ENCODE measurements at regions not wholly inside any gene's neighbourhood (a gene's known extent, or its start where the extent isn't known, plus 50 kb on each side); places are given as distances from the start of the nearest gene placed in this dataset.
"Not testable (repeated sequence)": the region's sequence is repeated elsewhere in the genome, so short reads cannot be mapped to it uniquely, and the experiment has no call there.

- peaks cover 0 to 4% (median 0%) of the 10 kb centered on the region in 3 donors for H3K4me1 Mint-ChIP-seq
- H3K9me3 Mint-ChIP-seq, result no peaks in the 10 kb centered on the region
- no peak overlapping the region for H3K27ac Mint-ChIP-seq
- peaks cover 2% of the 10 kb centered on the region for H3K27me3 Mint-ChIP-seq
- H3K36me3 Mint-ChIP-seq, result no peaks in the 10 kb centered on the region
- H3K4me3 Mint-ChIP-seq, result no peak overlapping the region
Observed at GRCh38 chrX:45840411-45840950, 639.8 kb upstream of the DIPK2B start.

DNA sequence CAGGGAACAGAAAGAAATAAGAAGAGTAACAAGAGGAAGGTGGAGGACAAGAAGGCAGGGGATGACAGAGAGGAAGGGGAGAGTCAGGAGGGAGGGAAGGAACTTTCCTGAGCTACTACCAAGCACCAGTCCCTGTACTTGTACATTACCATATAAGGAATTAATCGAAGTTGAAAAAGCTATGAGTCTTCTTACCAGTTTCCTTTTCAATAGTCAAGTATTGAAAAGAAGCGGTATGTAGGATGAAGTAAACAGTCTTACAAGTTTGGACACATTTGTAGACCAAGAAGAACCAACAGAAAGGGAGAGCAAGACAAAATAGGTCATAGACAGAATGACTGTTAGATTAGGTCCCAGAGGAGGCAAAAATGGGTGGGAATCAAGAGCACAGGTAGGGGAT is 629.7 kb upstream of the DIPK2B start:
- H3K4me3 Mint-ChIP-seq, result no peak overlapping the region
- no peaks in the 10 kb centered on the region for H3K4me1 Mint-ChIP-seq
- no peaks in the 10 kb centered on the region for H3K9me3 Mint-ChIP-seq
- H3K36me3 Mint-ChIP-seq, result peaks cover 2% of the 10 kb centered on the region
- H3K27me3 Mint-ChIP-seq, result peaks cover 9% of the 10 kb centered on the region
- H3K27ac Mint-ChIP-seq, result no peak overlapping the region

DNA sequence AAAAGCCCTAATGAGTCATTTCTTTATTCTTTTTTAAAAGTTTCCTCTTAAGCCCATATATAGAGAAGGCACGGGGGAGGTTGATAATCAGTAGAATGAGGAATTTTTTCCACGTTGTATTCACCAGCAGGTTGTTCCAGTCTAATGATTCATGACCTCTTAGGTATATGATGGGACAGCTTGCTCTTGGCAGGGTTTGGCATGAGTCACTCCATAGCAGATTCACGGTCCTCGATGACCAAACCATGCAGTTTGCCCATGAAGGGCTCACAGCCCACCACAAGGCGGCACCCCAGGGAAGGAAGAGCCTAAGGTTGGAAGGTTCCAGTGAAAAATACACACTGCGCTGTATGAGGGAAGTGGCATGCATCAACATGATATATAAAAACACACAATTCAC is 623.8 kb upstream of the DIPK2B start:
- Mint-ChIP-seq H3K4me3 (no peak overlapping the region), H3K27me3 (no peaks in the 10 kb centered on the region), H3K9me3 (no peaks in the 10 kb centered on the region), H3K27ac (no peak overlapping the region), H3K36me3 (no peaks in the 10 kb centered on the region), H3K4me1 (no peaks in the 10 kb centered on the region)

DNA sequence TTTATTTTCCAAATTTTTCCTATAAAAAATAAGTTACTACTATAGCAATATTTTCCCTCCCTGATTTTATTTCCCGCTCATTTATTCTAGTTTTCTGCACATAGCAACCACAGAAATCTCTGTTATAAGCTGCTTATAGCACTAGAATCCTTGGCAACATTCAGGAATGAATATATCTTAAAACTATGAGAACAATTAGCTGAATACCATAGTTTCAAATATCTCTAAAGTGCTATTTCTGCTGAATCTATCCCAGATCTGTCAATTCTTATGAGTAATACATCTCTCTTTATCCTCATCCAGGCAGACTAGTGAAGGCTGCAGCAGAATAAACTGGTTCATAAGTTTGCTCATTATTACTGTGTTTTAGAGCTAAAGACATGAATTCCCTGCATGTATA is 622.9 kb upstream of the DIPK2B start:
- no peaks in the 10 kb centered on the region for H3K4me1 Mint-ChIP-seq

GRCh38 chrX:45822124-45822523 is 621.4 kb upstream of the DIPK2B start:
- Mint-ChIP-seq H3K36me3 (peaks cover 2% of the 10 kb centered on the region), H3K4me1 (no peaks in the 10 kb centered on the region), H3K27me3 (no peaks in the 10 kb centered on the region), H3K27ac (no peak overlapping the region), H3K9me3 (no peaks in the 10 kb centered on the region), H3K4me3 (no peak overlapping the region)

More for the DNA sequence above, 622.9 kb upstream of the DIPK2B start:
- H3K4me3 Mint-ChIP-seq, result no peak overlapping the region
- H3K27ac Mint-ChIP-seq, result no peak overlapping the region
- H3K36me3 Mint-ChIP-seq, result no peaks in the 10 kb centered on the region
- no peaks in the 10 kb centered on the region for H3K9me3 Mint-ChIP-seq
- H3K27me3 Mint-ChIP-seq, result no peaks in the 10 kb centered on the region

GRCh38 chrX:45818913-45819312 is 618.2 kb upstream of the DIPK2B start:
- Mint-ChIP-seq H3K4me3 (no peak overlapping the region), H3K27ac (no peak overlapping the region), H3K4me1 (no peaks in the 10 kb centered on the region), H3K36me3 (peaks cover 2% of the 10 kb centered on the region), H3K9me3 (no peaks in the 10 kb centered on the region), H3K27me3 (no peaks in the 10 kb centered on the region)

DNA sequence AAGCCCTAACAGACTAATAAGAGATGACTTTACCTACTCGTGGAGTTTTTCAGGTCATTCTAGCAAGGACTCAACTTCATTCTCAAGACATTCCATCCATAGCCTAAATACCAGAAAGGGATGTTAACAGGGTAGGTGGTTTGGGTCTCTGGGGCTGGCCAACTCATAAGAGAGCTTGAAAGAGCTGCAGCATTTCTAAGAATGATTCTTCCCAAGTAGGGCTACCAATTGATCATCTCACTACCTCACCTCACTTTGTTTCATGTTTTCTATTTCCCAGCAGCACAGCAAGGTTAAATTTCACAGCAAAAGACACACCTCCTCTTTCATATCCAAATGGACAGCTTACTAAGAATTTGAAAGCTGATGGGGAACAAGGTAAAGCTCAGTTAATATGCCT is 614.8 kb upstream of the DIPK2B start:
- Mint-ChIP-seq H3K4me1 (no peaks in the 10 kb centered on the region), H3K9me3 (peaks cover 0 to 1% (median 0%) of the 10 kb centered on the region in 3 donors), H3K36me3 (peaks cover 2% of the 10 kb centered on the region), H3K27me3 (peaks cover 3% of the 10 kb centered on the region), H3K4me3 (no peak overlapping the region), H3K27ac (no peak overlapping the region)

DNA sequence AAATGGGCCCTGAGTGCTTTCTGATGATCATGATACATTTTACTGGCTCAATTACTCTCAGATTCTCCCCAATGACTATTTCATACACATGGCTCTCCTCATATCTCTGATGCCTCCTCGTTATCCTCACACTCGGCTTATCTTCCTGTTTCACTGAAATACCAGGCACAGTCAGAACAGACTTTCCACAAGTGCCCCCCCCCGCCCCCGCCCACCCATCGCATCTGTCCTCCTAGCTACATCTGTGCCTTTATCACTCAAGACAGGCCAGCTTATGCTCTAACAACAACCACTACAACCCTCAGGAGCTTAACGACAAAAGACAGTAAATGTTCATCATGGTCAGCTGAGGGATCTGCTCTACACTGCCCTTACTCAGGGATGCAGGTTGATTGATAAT is 610.6 kb upstream of the DIPK2B start:
- Mint-ChIP-seq H3K27ac (no peak overlapping the region), H3K36me3 (peaks cover 2% of the 10 kb centered on the region), H3K4me3 (no peak overlapping the region), H3K9me3 (peaks cover 0 to 1% (median 0%) of the 10 kb centered on the region in 3 donors), H3K27me3 (peaks cover 10% of the 10 kb centered on the region), H3K4me1 (peaks cover 10 to 11% (median 11%) of the 10 kb centered on the region in 3 donors)

- H3K4me1 Mint-ChIP-seq, result peaks cover 11 to 17% (median 11%) of the 10 kb centered on the region in 3 donors
- H3K27me3 Mint-ChIP-seq, result peaks cover 18% of the 10 kb centered on the region
- H3K27ac Mint-ChIP-seq, result peak overlapping the region in 1 of 3 donors; percentile 50
- H3K9me3 Mint-ChIP-seq, result peaks cover 0 to 3% (median 1%) of the 10 kb centered on the region in 3 donors
- H3K4me3 Mint-ChIP-seq, result peak overlapping the region; percentile 42 to 85 (median 56)
- H3K36me3 Mint-ChIP-seq, result peaks cover 2% of the 10 kb centered on the region
Observed at GRCh38 chrX:45807572-45808425, 607.1 kb upstream of the DIPK2B start.

DNA sequence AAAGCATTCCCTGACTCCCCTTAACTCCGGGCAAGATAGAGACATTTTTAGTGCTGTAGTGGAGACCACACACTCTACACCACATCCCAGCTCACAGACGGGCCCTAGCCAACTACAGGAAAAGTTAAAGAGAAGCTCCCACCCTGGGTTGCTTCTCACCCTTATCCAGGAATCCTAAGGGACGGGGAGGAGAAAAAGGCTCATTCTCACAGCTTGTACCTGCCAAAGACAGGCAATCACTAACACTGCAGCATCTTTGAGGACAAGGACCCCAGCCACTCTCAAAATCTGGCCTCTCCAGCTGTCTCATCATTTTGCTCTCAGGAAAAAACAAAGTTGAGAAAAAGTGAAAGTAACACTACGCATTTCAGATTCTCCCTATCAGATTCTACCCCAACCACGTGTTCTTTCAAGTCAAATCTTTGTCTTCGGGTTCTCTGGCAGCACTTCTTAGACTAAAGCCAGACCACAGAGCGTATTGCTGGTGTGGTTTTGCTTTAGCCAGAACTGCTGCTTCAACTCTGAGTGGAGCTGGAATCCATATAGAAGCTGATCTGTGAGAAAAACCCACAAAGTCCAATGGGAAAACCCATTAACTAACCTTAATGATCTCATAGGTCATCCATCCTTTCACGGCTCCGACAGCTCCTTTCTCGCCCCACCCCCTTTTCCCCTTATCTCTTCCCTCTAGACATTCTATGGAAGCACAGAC is 605.9 kb upstream of the DIPK2B start:
- Mint-ChIP-seq H3K27ac (peak overlapping the region in 2 of 3 donors; percentile 33 to 83), H3K4me1 (peaks cover 11 to 21% (median 16%) of the 10 kb centered on the region in 3 donors), H3K36me3 (peaks cover 2% of the 10 kb centered on the region), H3K27me3 (peaks cover 17% of the 10 kb centered on the region), H3K4me3 (peak overlapping the region; percentile 67 to 89 (median 81)), H3K9me3 (peaks cover 0 to 3% (median 0%) of the 10 kb centered on the region in 3 donors)

- Mint-ChIP-seq H3K27ac (no peak overlapping the region), H3K4me1 (peaks cover 11 to 22% (median 20%) of the 10 kb centered on the region in 3 donors), H3K27me3 (peaks cover 17% of the 10 kb centered on the region), H3K36me3 (peaks cover 2% of the 10 kb centered on the region), H3K9me3 (peaks cover 0 to 3% (median 0%) of the 10 kb centered on the region in 3 donors), H3K4me3 (no peak overlapping the region)
Observed at GRCh38 chrX:45804276-45804675, 603.6 kb upstream of the DIPK2B start.

DNA sequence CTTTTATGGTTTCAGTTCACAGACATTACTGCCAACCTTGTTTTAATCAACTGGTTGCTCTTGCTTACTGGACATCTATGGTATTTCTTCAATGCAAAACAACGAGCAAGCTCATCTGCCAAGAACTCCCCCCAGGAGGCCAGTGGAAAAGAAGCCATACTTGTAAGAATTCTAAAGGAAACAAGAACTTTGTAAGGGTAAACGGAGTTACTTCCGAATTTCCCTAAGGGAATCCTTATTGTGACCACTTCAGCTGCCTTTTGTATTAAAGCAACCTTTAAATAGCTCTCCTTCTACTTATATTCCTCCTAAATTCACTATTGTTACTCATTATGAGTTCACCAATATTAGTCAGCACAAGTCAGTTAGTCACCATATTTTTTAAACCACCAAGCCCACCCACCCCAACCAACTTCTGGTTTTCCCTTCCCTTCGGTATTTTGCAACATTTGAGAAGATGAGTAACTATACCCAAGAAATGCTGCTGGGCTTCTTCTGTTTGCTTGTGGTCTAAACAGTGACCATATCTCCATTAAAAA is 602.8 kb upstream of the DIPK2B start:
- H3K36me3 Mint-ChIP-seq, result peaks cover 2% of the 10 kb centered on the region
- H3K27me3 Mint-ChIP-seq, result peaks cover 17% of the 10 kb centered on the region
- H3K4me1 Mint-ChIP-seq, result peaks cover 13 to 20% (median 20%) of the 10 kb centered on the region in 3 donors
- H3K9me3 Mint-ChIP-seq, result peaks cover 0 to 3% (median 0%) of the 10 kb centered on the region in 3 donors
- H3K4me3 Mint-ChIP-seq, result no peak overlapping the region
- H3K27ac Mint-ChIP-seq, result no peak overlapping the region

GRCh38 chrX:45801554-45801953 is 600.9 kb upstream of the DIPK2B start:
- Mint-ChIP-seq H3K27ac (no peak overlapping the region), H3K27me3 (peaks cover 12% of the 10 kb centered on the region), H3K9me3 (peaks cover 0 to 3% (median 0%) of the 10 kb centered on the region in 3 donors), H3K36me3 (peaks cover under 1% of the 10 kb centered on the region), H3K4me3 (peak overlapping the region in 1 of 4 donors; percentile 17), H3K4me1 (peaks cover 5 to 13% (median 11%) of the 10 kb centered on the region in 3 donors)

DNA sequence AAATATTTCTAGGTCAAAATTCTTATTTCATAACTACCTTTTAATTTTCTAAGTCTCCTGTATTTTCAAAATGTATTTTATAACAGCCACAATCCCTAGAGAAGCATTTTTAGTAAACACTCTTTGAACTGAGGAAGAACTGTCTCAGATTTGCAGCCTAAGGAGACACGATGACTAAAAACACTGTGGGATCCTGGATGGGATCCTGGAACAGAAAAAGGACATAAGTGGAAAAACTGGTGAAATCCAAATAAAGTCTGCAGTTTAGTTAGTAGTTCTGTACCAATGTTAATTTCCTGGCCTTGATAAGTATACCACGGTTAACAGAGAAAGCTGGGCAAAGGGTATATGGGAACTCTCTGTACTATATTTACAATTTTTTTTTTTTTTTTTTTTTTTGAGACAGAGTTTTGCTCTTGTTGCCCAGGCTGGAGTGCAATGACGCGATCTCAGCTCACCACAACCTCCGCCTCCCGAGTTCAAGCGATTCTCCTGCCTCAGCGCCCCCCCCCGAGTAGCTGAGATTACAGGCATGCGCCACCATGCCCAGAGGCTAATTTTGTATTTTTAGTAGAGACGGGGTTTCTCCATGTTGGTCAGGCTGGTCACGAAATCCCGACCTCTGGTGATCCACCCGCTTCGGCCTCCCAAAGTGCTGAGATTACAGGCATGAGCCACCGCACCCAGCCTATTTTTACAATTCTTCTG is 600.2 kb upstream of the DIPK2B start:
- H3K27ac Mint-ChIP-seq, H3K27me3 Mint-ChIP-seq, H3K4me1 Mint-ChIP-seq, H3K36me3 Mint-ChIP-seq, H3K9me3 Mint-ChIP-seq: not testable (repeated sequence)
- peak overlapping the region in 1 of 4 donors; percentile 17 for H3K4me3 Mint-ChIP-seq
